Skin epidermis (tissue), 12 donors: ENCODE measurements at regions not wholly inside any gene's neighbourhood (a gene's known extent, or its start where the extent isn't known, plus 50 kb on each side); places are given as distances from the start of the nearest gene placed in this dataset.

Experiments
- H3K27ac ChIP-seq, 21 experiments: fragments of 200-600 bp; sonication (generic) in 11 of 21; one replicate each; pipeline ENCODE4 v1.5.0; 2020; ENCODE audit warnings: mild to moderate bottlenecking in 3 of 21, inconsistent platforms in 2 of 21, moderate library complexity in 2 of 21
- H3K4me3 ChIP-seq, 7 experiments: fragments of 200-600 bp; sonication (generic) in 2 of 7; one replicate each; pipeline ENCODE4 v1.5.0; 2020; ENCODE audit warnings: inconsistent platforms in 2 of 7, mild to moderate bottlenecking in 2 of 7, moderate library complexity in 1 of 7

DNA sequence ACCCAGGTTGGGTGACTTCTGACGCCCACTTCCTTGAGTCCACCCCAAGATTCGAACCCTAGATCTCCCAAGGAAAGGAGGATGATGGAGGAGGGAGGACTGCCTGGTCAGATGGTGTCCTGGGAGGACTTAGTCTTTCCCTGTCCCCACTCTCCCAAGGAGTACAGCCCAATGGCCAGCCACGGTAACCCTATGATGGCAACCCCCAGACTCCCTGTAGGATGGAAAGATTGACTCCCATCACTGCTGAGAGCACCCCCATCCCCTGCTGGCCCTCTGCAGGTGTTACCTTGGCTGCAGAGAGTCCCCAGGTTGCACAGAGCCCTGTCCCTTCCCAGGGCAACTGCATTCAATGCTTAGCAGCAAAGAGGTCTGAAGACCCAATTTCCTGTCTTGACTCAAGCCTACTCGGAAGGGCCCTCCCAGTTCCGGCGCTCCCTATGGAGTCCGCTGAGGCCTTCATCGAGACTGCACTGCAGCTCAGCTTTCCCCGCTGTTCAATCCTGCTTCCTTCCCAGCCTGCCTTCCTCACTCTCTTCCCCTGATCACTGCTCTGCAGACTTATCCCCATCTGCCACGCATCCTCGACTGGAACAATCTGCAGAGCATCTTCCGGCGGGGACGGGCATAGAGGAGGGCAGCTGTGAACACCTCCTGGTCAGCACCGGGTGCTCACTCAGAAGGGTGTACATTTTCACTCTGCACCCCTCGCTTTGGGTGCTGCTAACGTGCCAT lies 50.8 kb upstream of the OCM2 start:
- Histone ChIP-seq H3K27ac (no peak overlapping the region), H3K4me3 (no peak overlapping the region)

DNA sequence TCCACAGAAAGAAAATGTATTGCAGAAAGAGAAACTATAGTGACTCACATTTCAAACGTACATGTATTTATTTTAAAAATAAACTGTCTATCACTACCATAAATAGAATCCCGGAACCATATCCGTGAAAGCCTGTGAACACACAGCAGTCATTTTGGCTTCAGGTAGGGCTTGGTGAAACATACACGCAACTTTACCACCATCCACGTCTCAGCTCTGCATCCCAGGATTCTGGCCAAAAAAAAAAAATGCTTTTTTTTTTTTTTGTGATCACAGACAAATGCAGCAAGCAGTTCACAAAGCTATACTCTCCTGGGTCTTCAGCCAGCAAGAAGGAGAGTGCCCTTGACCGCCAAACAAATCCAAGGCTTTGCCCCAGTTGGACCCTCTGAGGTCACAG lies 56.8 kb upstream of the OCM2 start:
- no peak overlapping the region for H3K4me3 ChIP-seq
- H3K27ac ChIP-seq: no peak overlapping the region

DNA sequence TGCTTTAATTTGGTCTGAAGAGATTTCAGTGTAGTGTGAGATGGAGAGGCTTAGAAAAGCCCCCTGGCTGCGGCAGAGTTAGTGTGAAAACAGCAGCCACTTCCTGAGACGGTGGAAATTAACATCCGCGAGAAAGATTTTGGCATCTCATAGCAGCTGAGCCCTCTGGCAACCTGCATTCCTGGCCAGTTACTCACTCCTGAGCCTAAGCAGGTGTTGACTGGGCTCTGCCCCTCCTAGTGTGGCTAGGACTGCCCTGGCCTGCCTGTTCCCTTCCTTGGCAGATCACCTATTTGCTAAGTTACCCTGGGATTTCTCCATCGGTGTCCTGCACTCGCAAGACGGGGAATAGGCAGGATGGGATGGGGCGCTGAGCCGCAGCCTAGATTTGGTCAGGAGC lies 57.6 kb upstream of the LMTK2 start:
- H3K4me3 ChIP-seq: no peak overlapping the region
- peak overlapping the region in 14 of 21 experiments; percentile 16 to 81 (median 54) for H3K27ac ChIP-seq

DNA sequence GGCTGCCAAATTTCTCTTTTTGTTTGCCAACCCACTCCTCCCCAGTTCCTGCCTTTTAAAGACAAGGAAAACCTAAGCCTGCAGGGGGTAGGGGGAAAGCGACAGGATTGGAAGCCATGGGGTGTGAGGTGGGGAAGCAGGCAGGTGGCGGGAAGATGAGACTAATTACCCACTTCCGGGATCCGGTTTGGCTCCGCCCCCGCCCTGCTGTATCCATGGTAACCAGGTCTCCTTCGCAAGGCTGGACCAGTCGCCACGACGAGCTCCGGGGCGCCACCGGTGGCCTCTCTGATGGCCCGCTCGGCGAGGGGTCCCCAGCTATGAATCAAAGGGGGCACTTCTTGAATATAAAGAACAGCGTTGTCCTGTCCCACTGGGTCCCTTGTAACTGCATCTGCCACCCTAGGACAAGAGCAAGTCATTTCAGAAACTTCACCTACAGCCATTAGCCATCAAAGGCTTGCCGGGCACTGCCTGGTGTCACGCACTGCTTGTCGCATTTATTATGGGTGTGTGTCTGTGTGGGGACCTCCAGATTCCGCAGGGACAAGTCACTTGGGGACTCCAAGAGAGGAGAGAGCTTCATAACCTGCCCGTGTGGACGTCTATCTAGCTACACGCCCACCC lies 55.4 kb upstream of the LMTK2 start:
- no peak overlapping the region for H3K4me3 ChIP-seq

DNA sequence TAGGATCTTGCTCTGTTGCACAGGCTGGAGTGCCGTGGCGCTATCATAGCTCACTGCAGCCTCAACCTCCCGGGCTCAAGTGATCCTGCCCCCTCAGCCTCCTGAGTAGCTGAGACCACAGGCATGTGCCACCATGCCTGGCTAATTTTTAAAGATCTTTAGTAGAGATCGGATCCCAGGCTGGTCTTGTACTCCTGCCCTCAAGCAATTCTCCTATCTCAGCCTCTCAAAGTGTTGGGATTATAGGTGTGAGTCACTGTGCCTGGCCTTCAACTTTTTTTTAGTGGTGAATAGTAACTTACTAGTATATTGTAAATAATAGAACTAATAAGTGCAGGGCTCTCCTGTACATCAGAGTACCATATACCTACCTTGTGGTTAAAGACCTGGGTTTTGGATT lies 52.1 kb upstream of the LMTK2 start:
- Histone ChIP-seq H3K4me3 (no peak overlapping the region), H3K27ac (no peak overlapping the region)

More for the DNA sequence above, 55.4 kb upstream of the LMTK2 start:
- no peak overlapping the region for H3K27ac ChIP-seq

DNA sequence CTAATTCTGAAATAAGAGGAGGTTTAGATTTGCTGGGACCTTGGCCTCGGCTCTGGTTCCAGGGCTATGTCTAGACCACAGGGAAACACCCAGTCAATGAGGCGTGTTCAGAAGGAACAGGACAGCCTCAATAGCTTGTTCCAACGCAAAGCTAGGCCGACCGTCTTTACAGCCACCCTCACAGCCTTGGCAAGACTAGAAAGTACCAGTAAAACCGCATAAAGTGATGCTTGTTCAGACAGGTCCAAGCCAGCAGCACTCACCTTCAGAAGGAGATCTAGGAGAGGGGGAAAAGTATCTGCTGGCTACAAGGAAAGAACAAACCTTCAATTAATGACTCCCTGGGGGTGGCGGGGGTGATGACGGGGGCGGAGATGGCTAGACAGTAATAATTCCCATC lies 50.1 kb upstream of the LMTK2 start:
- peak overlapping the region in 19 of 21 experiments; percentile 7 to 86 (median 73) for H3K27ac ChIP-seq
- no peak overlapping the region for H3K4me3 ChIP-seq
